ENCODE measurements at regions not wholly inside any gene's neighbourhood (a gene's known extent, or its start where the extent isn't known, plus 50 kb on each side); places are given as distances from the start of the nearest gene placed in this dataset.

- Histone ChIP-seq H3K9me3 (ENCODE audit: control insufficient read depth in 2 of 2, low read length in 2 of 2) (peaks cover 0 to 2% of the 10 kb centered on the region in 2 donors), H3K27ac (ENCODE audit: low read depth in 2 of 2, low read length in 2 of 2) (no peak overlapping the region), H3K4me3 (ENCODE audit: low read length in 2 of 2) (no peak overlapping the region), H3K36me3 (ENCODE audit: control insufficient read depth in 2 of 2, insufficient read depth in 2 of 2, low read length in 2 of 2) (no peaks in the 10 kb centered on the region), H3K4me1 (ENCODE audit: control insufficient read depth in 2 of 2, insufficient read depth in 2 of 2, low read length in 2 of 2) (no peaks in the 10 kb centered on the region), H3K9ac (ENCODE audit: low read depth in 1 of 2, low read length in 2 of 2) (no peak overlapping the region), H3K27me3 (ENCODE audit: control insufficient read depth in 2 of 2, insufficient read depth in 2 of 2, low read length in 2 of 2) (no peaks in the 10 kb centered on the region)
Observed at GRCh38 chr11:122358292-122358691, 242.3 kb upstream of the BLID start.

- H3K4me3 ChIP-seq (ENCODE audit: low read length in 2 of 2) = no peak overlapping the region
- no peaks in the 10 kb centered on the region for H3K4me1 ChIP-seq (ENCODE audit: control insufficient read depth in 2 of 2, insufficient read depth in 2 of 2, low read length in 2 of 2)
- no peaks in the 10 kb centered on the region for H3K36me3 ChIP-seq (ENCODE audit: control insufficient read depth in 2 of 2, insufficient read depth in 2 of 2, low read length in 2 of 2)
- no peaks in the 10 kb centered on the region for H3K27me3 ChIP-seq (ENCODE audit: control insufficient read depth in 2 of 2, insufficient read depth in 2 of 2, low read length in 2 of 2)
- H3K9me3 ChIP-seq (ENCODE audit: control insufficient read depth in 2 of 2, low read length in 2 of 2) = peaks cover 0 to 2% of the 10 kb centered on the region in 2 donors
- H3K27ac ChIP-seq (ENCODE audit: low read depth in 2 of 2, low read length in 2 of 2) = no peak overlapping the region
- H3K9ac ChIP-seq (ENCODE audit: low read depth in 1 of 2, low read length in 2 of 2) = no peak overlapping the region
Observed at GRCh38 chr11:122355968-122356367, 240.0 kb upstream of the BLID start.

- H3K4me1 ChIP-seq (ENCODE audit: control insufficient read depth in 2 of 2, insufficient read depth in 2 of 2, low read length in 2 of 2) = no peaks in the 10 kb centered on the region
- no peak overlapping the region for H3K4me3 ChIP-seq (ENCODE audit: low read length in 2 of 2)
- H3K9ac ChIP-seq (ENCODE audit: low read depth in 1 of 2, low read length in 2 of 2) = no peak overlapping the region
- no peaks in the 10 kb centered on the region for H3K36me3 ChIP-seq (ENCODE audit: control insufficient read depth in 2 of 2, insufficient read depth in 2 of 2, low read length in 2 of 2)
- H3K27me3 ChIP-seq (ENCODE audit: control insufficient read depth in 2 of 2, insufficient read depth in 2 of 2, low read length in 2 of 2) = no peaks in the 10 kb centered on the region
- no peaks in the 10 kb centered on the region for H3K9me3 ChIP-seq (ENCODE audit: control insufficient read depth in 2 of 2, low read length in 2 of 2)
- H3K27ac ChIP-seq (ENCODE audit: low read depth in 2 of 2, low read length in 2 of 2) = no peak overlapping the region
Observed at GRCh38 chr11:122354025-122354697, 238.1 kb upstream of the BLID start.

DNA sequence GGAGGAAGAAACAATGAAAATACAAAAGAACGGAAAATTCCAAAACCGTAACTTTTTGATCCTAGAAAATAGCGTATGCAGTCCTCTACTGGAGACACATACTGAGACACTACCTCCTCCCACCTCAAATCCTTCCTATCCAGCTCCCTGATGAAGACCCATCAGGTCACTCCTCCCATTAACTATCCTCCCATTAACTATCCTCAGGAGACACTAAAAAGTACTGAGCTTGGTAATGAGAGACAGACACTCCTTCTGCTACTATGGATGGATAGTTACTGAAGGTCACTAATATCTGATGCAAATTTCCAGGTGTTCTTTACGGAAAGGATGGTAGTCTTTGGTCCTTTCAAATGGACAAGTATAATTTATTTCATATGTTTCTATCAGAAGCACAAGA lies 237.5 kb upstream of the BLID start:
- H3K9ac ChIP-seq (ENCODE audit: low read depth in 1 of 2, low read length in 2 of 2) = no peak overlapping the region
- no peaks in the 10 kb centered on the region for H3K27me3 ChIP-seq (ENCODE audit: control insufficient read depth in 2 of 2, insufficient read depth in 2 of 2, low read length in 2 of 2)
- no peaks in the 10 kb centered on the region for H3K36me3 ChIP-seq (ENCODE audit: control insufficient read depth in 2 of 2, insufficient read depth in 2 of 2, low read length in 2 of 2)
- H3K4me1 ChIP-seq (ENCODE audit: control insufficient read depth in 2 of 2, insufficient read depth in 2 of 2, low read length in 2 of 2) = no peaks in the 10 kb centered on the region
- no peaks in the 10 kb centered on the region for H3K9me3 ChIP-seq (ENCODE audit: control insufficient read depth in 2 of 2, low read length in 2 of 2)
- no peak overlapping the region for H3K4me3 ChIP-seq (ENCODE audit: low read length in 2 of 2)
- no peak overlapping the region for H3K27ac ChIP-seq (ENCODE audit: low read depth in 2 of 2, low read length in 2 of 2)

- Histone ChIP-seq H3K27me3 (ENCODE audit: control insufficient read depth in 2 of 2, insufficient read depth in 2 of 2, low read length in 2 of 2) (no peaks in the 10 kb centered on the region), H3K4me3 (ENCODE audit: low read length in 2 of 2) (no peak overlapping the region), H3K36me3 (ENCODE audit: control insufficient read depth in 2 of 2, insufficient read depth in 2 of 2, low read length in 2 of 2) (no peaks in the 10 kb centered on the region), H3K4me1 (ENCODE audit: control insufficient read depth in 2 of 2, insufficient read depth in 2 of 2, low read length in 2 of 2) (no peaks in the 10 kb centered on the region), H3K9ac (ENCODE audit: low read depth in 1 of 2, low read length in 2 of 2) (no peak overlapping the region), H3K27ac (ENCODE audit: low read depth in 2 of 2, low read length in 2 of 2) (no peak overlapping the region), H3K9me3 (ENCODE audit: control insufficient read depth in 2 of 2, low read length in 2 of 2) (no peaks in the 10 kb centered on the region)
Observed at GRCh38 chr11:122348659-122349409, 232.8 kb upstream of the BLID start.

DNA sequence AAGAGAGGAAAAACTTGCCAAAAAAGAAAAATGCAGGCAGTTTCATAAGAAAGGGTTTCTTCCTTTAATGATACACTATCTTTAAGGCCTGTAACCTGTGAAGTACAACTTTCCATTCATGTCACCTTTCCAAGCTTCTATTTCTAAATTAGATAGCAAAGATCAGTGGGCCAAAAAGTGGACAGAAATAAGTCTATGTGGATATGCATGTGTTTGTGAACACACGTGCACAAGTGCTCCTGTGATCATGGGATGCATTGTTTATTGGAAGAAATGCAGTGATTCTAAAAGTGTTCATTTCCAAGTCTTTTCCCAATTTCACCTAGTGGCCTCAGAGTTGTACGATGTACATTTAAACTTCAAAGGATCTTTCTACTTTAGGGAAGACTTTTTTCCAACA lies 230.0 kb upstream of the BLID start:
- Histone ChIP-seq H3K27ac (ENCODE audit: low read depth in 2 of 2, low read length in 2 of 2) (no peak overlapping the region), H3K9ac (ENCODE audit: low read depth in 1 of 2, low read length in 2 of 2) (no peak overlapping the region), H3K27me3 (ENCODE audit: control insufficient read depth in 2 of 2, insufficient read depth in 2 of 2, low read length in 2 of 2) (no peaks in the 10 kb centered on the region), H3K9me3 (ENCODE audit: control insufficient read depth in 2 of 2, low read length in 2 of 2) (no peaks in the 10 kb centered on the region), H3K36me3 (ENCODE audit: control insufficient read depth in 2 of 2, insufficient read depth in 2 of 2, low read length in 2 of 2) (no peaks in the 10 kb centered on the region), H3K4me3 (ENCODE audit: low read length in 2 of 2) (no peak overlapping the region), H3K4me1 (ENCODE audit: control insufficient read depth in 2 of 2, insufficient read depth in 2 of 2, low read length in 2 of 2) (no peaks in the 10 kb centered on the region)

DNA sequence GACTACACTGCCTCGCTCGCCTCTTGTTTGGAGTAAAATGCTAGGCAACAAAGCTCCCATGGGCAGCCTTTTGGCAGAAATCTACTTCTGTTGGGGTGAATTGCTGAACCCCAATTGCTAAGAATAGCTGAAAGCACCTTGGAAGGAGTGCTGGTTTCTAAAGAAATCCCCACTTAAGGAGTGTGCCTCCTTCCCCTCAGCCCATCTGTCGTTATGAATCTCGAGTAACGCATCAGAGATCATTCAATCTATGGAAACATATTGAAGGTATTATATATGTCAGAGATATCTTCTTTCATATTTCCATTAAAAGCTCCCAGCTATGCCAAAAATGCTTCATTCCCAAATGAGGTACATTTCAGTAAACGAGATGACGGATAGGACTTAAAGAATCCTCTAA lies 229.6 kb upstream of the BLID start:
- no peak overlapping the region for H3K9ac ChIP-seq (ENCODE audit: low read depth in 1 of 2, low read length in 2 of 2)
- H3K36me3 ChIP-seq (ENCODE audit: control insufficient read depth in 2 of 2, insufficient read depth in 2 of 2, low read length in 2 of 2) = no peaks in the 10 kb centered on the region
- H3K27me3 ChIP-seq (ENCODE audit: control insufficient read depth in 2 of 2, insufficient read depth in 2 of 2, low read length in 2 of 2) = no peaks in the 10 kb centered on the region
- no peak overlapping the region for H3K4me3 ChIP-seq (ENCODE audit: low read length in 2 of 2)
- H3K4me1 ChIP-seq (ENCODE audit: control insufficient read depth in 2 of 2, insufficient read depth in 2 of 2, low read length in 2 of 2) = no peaks in the 10 kb centered on the region
- H3K27ac ChIP-seq (ENCODE audit: low read depth in 2 of 2, low read length in 2 of 2) = no peak overlapping the region
- H3K9me3 ChIP-seq (ENCODE audit: control insufficient read depth in 2 of 2, low read length in 2 of 2) = no peaks in the 10 kb centered on the region

- Histone ChIP-seq H3K27ac (ENCODE audit: low read depth in 2 of 2, low read length in 2 of 2) (no peak overlapping the region), H3K27me3 (ENCODE audit: control insufficient read depth in 2 of 2, insufficient read depth in 2 of 2, low read length in 2 of 2) (no peaks in the 10 kb centered on the region)
Observed at GRCh38 chr11:122344215-122344614, 228.2 kb upstream of the BLID start.

GRCh38 chr11:122343210-122343609 lies 227.2 kb upstream of the BLID start:
- Histone ChIP-seq H3K27ac (ENCODE audit: low read depth in 2 of 2, low read length in 2 of 2) (no peak overlapping the region), H3K27me3 (ENCODE audit: control insufficient read depth in 2 of 2, insufficient read depth in 2 of 2, low read length in 2 of 2) (no peaks in the 10 kb centered on the region), H3K4me3 (ENCODE audit: low read length in 2 of 2) (no peak overlapping the region), H3K4me1 (ENCODE audit: control insufficient read depth in 2 of 2, insufficient read depth in 2 of 2, low read length in 2 of 2) (no peaks in the 10 kb centered on the region), H3K36me3 (ENCODE audit: control insufficient read depth in 2 of 2, insufficient read depth in 2 of 2, low read length in 2 of 2) (no peaks in the 10 kb centered on the region), H3K9ac (ENCODE audit: low read depth in 1 of 2, low read length in 2 of 2) (no peak overlapping the region), H3K9me3 (ENCODE audit: control insufficient read depth in 2 of 2, low read length in 2 of 2) (no peaks in the 10 kb centered on the region)

More at GRCh38 chr11:122344215-122344614, 228.2 kb upstream of the BLID start:
- Histone ChIP-seq H3K36me3 (ENCODE audit: control insufficient read depth in 2 of 2, insufficient read depth in 2 of 2, low read length in 2 of 2) (no peaks in the 10 kb centered on the region), H3K9ac (ENCODE audit: low read depth in 1 of 2, low read length in 2 of 2) (no peak overlapping the region), H3K4me3 (ENCODE audit: low read length in 2 of 2) (no peak overlapping the region), H3K9me3 (ENCODE audit: control insufficient read depth in 2 of 2, low read length in 2 of 2) (no peaks in the 10 kb centered on the region), H3K4me1 (ENCODE audit: control insufficient read depth in 2 of 2, insufficient read depth in 2 of 2, low read length in 2 of 2) (no peaks in the 10 kb centered on the region)

DNA sequence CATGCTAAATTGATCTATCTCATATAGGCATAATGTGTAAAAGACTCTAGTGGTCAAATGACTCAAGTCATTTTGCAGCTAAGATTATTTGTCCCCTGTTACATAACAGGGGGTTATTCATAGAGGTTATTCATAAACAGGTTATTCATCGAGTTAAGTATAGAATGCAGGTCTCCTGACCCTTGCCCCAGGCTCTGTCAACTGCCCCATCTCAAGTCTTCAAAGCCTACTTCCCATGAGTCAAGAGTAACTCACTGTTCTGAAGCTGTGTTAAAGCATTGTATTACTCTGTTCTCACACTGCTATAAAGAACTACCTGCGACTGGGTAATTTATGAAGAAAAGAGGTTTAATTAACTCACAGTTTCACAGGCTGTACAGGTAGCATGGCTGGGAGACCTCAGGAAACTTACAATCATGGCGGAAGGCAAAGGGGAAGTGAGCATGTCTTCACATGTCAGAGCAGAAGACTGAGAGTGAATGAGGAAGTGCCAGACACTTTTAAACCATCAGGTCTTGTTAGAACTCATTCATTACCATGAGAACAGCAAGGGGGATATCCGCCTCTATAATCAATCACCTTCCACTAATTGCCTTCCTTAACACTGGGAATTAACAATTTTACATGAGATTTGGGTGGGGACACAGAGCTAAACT lies 226.2 kb upstream of the BLID start:
- no peaks in the 10 kb centered on the region for H3K27me3 ChIP-seq (ENCODE audit: control insufficient read depth in 2 of 2, insufficient read depth in 2 of 2, low read length in 2 of 2)
- H3K9me3 ChIP-seq (ENCODE audit: control insufficient read depth in 2 of 2, low read length in 2 of 2) = no peaks in the 10 kb centered on the region
- no peaks in the 10 kb centered on the region for H3K36me3 ChIP-seq (ENCODE audit: control insufficient read depth in 2 of 2, insufficient read depth in 2 of 2, low read length in 2 of 2)
- H3K27ac ChIP-seq (ENCODE audit: low read depth in 2 of 2, low read length in 2 of 2) = no peak overlapping the region
- H3K4me1 ChIP-seq (ENCODE audit: control insufficient read depth in 2 of 2, insufficient read depth in 2 of 2, low read length in 2 of 2) = no peaks in the 10 kb centered on the region
- H3K9ac ChIP-seq (ENCODE audit: low read depth in 1 of 2, low read length in 2 of 2) = no peak overlapping the region
- no peak overlapping the region for H3K4me3 ChIP-seq (ENCODE audit: low read length in 2 of 2)

Measured in mucosa of rectum (tissue), 2 donors.